GM12892 (cell line): ENCODE measurements at regions not wholly inside any gene's neighbourhood (a gene's known extent, or its start where the extent isn't known, plus 50 kb on each side); places are given as distances from the start of the nearest gene placed in this dataset.

Experiments
- POLR2A ChIP-seq: IDR thresholded peaks from 2 replicates; pipeline ENCODE4 v1.6.1; 2011; ENCODE audit warnings: low read depth, low read length, control low read depth
- POLR2AphosphoS5 ChIP-seq: IDR thresholded peaks from 2 replicates; pipeline ENCODE4 v1.6.1; 2011; ENCODE audit warnings: low read depth, low read length, control low read depth

- TF ChIP-seq POLR2A (no peak), POLR2AphosphoS5 (no peak)
These were observed 98.6 kb downstream of the TMEM215 start for GRCh38 chr9:32881948-32882347.
